ENCODE measurements at regions not wholly inside any gene's neighbourhood (a gene's known extent, or its start where the extent isn't known, plus 50 kb on each side); places are given as distances from the start of the nearest gene placed in this dataset.
A peak's percentile ranks its signal among the peaks of the same experiment; 100 is the strongest.

DNA sequence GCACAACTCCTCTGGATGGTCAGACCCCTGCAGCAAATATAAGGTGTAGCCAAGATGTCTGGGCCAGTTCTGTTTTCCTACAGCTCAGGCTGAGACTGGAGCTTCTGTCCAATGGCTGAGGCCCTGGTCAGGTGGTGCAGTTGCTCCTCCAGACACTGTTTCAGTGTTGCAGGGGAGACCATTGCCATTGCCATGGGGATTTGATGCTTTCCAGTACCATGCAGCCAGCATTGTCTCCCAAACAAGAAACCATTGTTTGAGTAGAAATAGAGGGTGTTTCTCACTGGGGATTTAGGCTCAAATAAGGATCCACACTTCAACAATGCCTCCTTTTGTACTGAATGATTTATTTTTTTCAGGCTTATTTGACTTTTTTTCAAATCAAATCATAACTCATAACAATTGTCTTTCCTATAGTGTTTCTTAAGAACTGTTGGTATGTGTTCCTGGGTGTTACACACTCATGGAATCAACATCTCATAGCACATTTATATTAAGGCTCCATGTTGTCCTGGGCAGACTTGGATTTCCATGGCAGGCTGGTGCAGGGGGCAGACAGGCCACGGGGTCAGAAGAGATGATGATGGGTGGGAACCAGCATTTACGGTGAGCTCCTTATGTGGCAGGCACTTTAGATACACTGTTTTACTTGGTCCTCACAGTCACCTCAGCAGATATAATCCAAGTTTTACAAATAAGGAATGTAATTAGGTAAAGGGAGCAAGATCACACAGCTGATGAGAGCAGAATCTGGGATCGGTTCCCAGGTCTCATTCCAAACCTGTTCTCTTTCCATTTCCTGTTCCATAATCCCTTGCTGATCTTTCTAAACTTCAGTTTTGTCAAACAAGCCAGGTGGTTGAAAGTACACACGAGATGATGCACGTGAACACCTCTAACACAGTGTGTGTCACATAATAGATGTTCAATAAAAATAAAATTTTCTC lies 95.9 kb upstream of the GNAQ start:
- H3K9me3 ChIP-seq = no peaks in the 10 kb centered on the region
- H3K27me3 ChIP-seq = no peaks in the 10 kb centered on the region
- intact Hi-C loops (cut with DNase I) = loop anchor here (10.0 kb wide), 1 partner anchor 693 kb away; no protein-coding TSS in a partner anchor
- peaks cover 0 to 15% (median 2%) of the 10 kb centered on the region in 4 donors for H3K4me1 ChIP-seq
- 60% methylated on average over 5 of the region's 5 CpGs for WGBS
- no peaks in the 10 kb centered on the region for H3K36me3 ChIP-seq
- no peak for DNase-seq (ENCODE audit: extremely low spot score)
- no peak for TF ChIP-seq POLR2AphosphoS5 (IDR thresholded peaks at IDR 0.05)
- TF ChIP-seq POLR2A (IDR thresholded peaks at IDR 0.05; ENCODE audit: low read depth) = no peak
- TF ChIP-seq, protein P1, sequence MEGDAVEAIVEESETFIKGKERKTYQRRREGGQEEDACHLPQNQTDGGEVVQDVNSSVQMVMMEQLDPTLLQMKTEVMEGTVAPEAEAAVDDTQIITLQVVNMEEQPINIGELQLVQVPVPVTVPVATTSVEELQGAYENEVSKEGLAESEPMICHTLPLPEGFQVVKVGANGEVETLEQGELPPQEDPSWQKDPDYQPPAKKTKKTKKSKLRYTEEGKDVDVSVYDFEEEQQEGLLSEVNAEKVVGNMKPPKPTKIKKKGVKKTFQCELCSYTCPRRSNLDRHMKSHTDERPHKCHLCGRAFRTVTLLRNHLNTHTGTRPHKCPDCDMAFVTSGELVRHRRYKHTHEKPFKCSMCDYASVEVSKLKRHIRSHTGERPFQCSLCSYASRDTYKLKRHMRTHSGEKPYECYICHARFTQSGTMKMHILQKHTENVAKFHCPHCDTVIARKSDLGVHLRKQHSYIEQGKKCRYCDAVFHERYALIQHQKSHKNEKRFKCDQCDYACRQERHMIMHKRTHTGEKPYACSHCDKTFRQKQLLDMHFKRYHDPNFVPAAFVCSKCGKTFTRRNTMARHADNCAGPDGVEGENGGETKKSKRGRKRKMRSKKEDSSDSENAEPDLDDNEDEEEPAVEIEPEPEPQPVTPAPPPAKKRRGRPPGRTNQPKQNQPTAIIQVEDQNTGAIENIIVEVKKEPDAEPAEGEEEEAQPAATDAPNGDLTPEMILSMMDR (IDR thresholded peaks at IDR 0.05) = no peak
- no peak overlapping the region for H3K27ac ChIP-seq (replicated peaks in 1 of 4)
- no peak overlapping the region for H3K4me3 ChIP-seq

DNA sequence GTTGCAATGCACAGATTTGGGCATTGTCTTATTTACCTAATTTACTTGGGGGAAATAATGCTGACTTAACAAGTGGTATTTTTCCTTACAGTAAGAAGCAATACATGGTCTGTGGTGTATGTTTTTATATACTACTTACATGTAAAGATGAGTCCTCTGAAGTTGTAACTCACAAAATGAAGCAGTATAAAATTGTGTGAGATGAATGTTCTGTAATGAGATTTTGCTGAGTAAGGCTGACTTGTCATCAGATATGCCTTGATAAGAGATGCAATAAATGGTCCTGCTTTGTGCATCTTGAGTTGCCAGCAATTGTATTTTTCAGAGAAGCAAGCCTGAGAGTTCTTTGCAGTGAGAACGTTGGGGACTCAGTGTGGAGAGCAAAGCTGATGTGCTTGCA lies 92.2 kb upstream of the GNAQ start:
- DNase-seq (ENCODE audit: extremely low spot score) = no peak
- Histone ChIP-seq H3K4me3 (no peak overlapping the region), H3K9me3 (no peaks in the 10 kb centered on the region), H3K27me3 (no peaks in the 10 kb centered on the region), H3K36me3 (no peaks in the 10 kb centered on the region), H3K4me1 (peaks cover 0 to 6% (median 0%) of the 10 kb centered on the region in 4 donors), H3K27ac (replicated peaks in 1 of 4) (no peak overlapping the region)
- 56% methylated on average over 1 of the region's 1 CpG for WGBS
- no peak for TF ChIP-seq EP300 (IDR thresholded peaks at IDR 0.05)
- TF ChIP-seq POLR2AphosphoS5 (IDR thresholded peaks at IDR 0.05) = no peak
- TF ChIP-seq, protein P1 (IDR thresholded peaks at IDR 0.05) = no peak
- TF ChIP-seq POLR2A (IDR thresholded peaks at IDR 0.05; ENCODE audit: low read depth) = no peak
- intact Hi-C loops (cut with DNase I) = loop anchor here (10.0 kb wide), 1 partner anchor 689 kb away; no protein-coding TSS in a partner anchor

DNA sequence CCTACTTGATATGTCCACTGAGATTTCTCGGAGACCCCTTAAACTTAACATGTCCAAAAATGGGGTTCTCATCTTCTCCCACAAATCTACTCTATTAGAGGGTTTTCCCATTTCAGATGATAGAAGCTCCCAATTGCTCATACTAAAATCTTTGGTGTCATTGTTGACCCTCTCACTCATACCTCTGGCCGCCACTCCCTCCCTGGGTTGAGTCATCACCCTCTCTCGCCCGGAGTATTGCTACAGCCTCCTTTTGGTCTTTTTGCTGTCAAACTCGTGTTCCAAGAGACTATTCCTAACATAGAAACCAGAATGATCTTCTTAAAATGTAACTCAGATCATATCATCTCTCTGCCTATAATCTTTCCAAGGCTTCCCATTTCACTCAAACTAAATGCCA lies 91.0 kb upstream of the GNAQ start:
- no peak for DNase-seq (ENCODE audit: extremely low spot score)
- WGBS = 82% methylated on average over 5 of the region's 5 CpGs
- Histone ChIP-seq H3K4me1 (peaks cover 0 to 4% (median 0%) of the 10 kb centered on the region in 4 donors), H3K9me3 (no peaks in the 10 kb centered on the region), H3K27ac (replicated peaks in 1 of 4) (no peak overlapping the region), H3K4me3 (no peak overlapping the region), H3K36me3 (no peaks in the 10 kb centered on the region), H3K27me3 (no peaks in the 10 kb centered on the region)
- intact Hi-C loops (cut with DNase I) = loop anchor here (10.0 kb wide), 1 partner anchor 688 kb away; no protein-coding TSS in a partner anchor
- TF ChIP-seq POLR2AphosphoS5 (IDR thresholded peaks at IDR 0.05) (no peak), EP300 (IDR thresholded peaks at IDR 0.05) (no peak), POLR2A (IDR thresholded peaks at IDR 0.05; ENCODE audit: low read depth) (no peak)
- TF ChIP-seq, protein P1 (IDR thresholded peaks at IDR 0.05) = no peak

DNA sequence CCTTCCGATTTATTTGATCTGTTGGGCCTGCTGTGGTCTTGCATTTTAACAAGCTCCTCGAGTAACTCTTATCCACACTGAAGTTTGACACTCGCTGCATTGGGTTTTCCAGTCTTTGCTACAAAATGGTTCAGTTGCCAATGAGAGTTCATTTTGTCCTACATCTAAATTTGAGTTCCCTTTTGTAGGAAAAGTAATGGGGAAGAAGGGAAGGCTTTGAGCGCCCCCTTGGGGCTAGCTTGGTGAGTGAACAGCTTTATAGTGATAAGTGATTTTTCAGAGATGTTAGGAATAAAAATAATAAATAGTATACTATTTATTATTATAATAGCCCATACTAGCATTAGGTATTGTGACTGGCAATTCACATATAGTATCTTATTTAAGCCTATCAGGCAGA lies 89.9 kb upstream of the GNAQ start:
- no peak overlapping the region for H3K4me3 ChIP-seq
- H3K9me3 ChIP-seq = no peaks in the 10 kb centered on the region
- intact Hi-C loops (cut with DNase I) = loop anchor here (10.0 kb wide), 1 partner anchor 687 kb away; no protein-coding TSS in a partner anchor
- WGBS = 47% methylated on average over 4 of the region's 4 CpGs
- TF ChIP-seq POLR2A (IDR thresholded peaks at IDR 0.05; ENCODE audit: low read depth) (no peak), EP300 (IDR thresholded peaks at IDR 0.05) (no peak), POLR2AphosphoS5 (IDR thresholded peaks at IDR 0.05) (no peak)
- TF ChIP-seq, protein P1 (IDR thresholded peaks at IDR 0.05) = peak; percentile 48 to 61 (median 50)
- no peaks in the 10 kb centered on the region for H3K36me3 ChIP-seq
- no peak for DNase-seq (ENCODE audit: extremely low spot score)
- H3K27ac ChIP-seq (replicated peaks in 1 of 4) = no peak overlapping the region
- H3K27me3 ChIP-seq = no peaks in the 10 kb centered on the region
- H3K4me1 ChIP-seq = no peaks in the 10 kb centered on the region
